MCF 10A (cell line): ENCODE measurements at regions not wholly inside any gene's neighbourhood (a gene's known extent, or its start where the extent isn't known, plus 50 kb on each side); places are given as distances from the start of the nearest gene placed in this dataset.

Experiments used
- BruUV-seq: library from RNA; stranded (reverse); fragments of 400-500 nt; replicated peaks from 2 replicates; lab custom pipeline; 2021; lab: Mats Ljungman, UMichigan
- CTCF ChIA-PET: fragments of 300-600 bp; sonication (Branson Sonifier 250); formaldehyde crosslinking; extraction: SDS; loops from one replicate; lab custom pipeline; 2021; ENCODE audit warnings: antibody characterized with exemption, inconsistent platforms; lab: Yijun Ruan, JAX
- POLR2A ChIA-PET: fragments of 300-600, 350-650 bp; sonication (Branson Sonifier 250); formaldehyde crosslinking; extraction: SDS; loops from one replicate; lab custom pipeline; 2020; ENCODE audit warnings: antibody characterized with exemption, inconsistent platforms; lab: Yijun Ruan, JAX
- DNase-seq: peaks from one replicate; pipeline ENCODE4 v3.0.0-alpha.2; 2018; ENCODE audit not compliant: unreplicated experiment
- H3K27ac Mint-ChIP-seq: one replicate; pipeline ENCODE4 v1.8.0; 2022; ENCODE audit warnings: mild to moderate bottlenecking, low read depth, mixed read lengths; ENCODE audit not compliant: unreplicated experiment
- H3K27me3 Mint-ChIP-seq: one replicate; pipeline ENCODE4 v1.8.0; 2022; ENCODE audit warnings: mixed read lengths; ENCODE audit not compliant: insufficient read depth, unreplicated experiment
- H3K36me3 Mint-ChIP-seq: one replicate; pipeline ENCODE4 v1.8.0; 2022; ENCODE audit warnings: mild to moderate bottlenecking, moderate library complexity, mixed read lengths; ENCODE audit not compliant: insufficient read depth, unreplicated experiment
- H3K4me1 Mint-ChIP-seq: one replicate; pipeline ENCODE4 v1.8.0; 2022; ENCODE audit warnings: mixed read lengths; ENCODE audit not compliant: insufficient read depth, unreplicated experiment
- H3K4me3 Mint-ChIP-seq: one replicate; pipeline ENCODE4 v1.8.0; 2022; ENCODE audit warnings: mild to moderate bottlenecking, moderate library complexity, mixed read lengths; ENCODE audit not compliant: unreplicated experiment
- H3K9me3 Mint-ChIP-seq: one replicate; pipeline ENCODE4 v1.8.0; 2022; ENCODE audit warnings: mixed read lengths; ENCODE audit not compliant: unreplicated experiment
- intact Hi-C: fragments of 100-400 bp; cut with micrococcal nuclease; formaldehyde crosslinking; loops from 2 replicates; pipeline ENCODE4 v1.14.1; 2022
- TF ChIP-seq, protein P1 (sequence below): fragments of 200-600 bp; IDR thresholded peaks from one replicate; pipeline ENCODE4 v1.8.0; 2022; ENCODE audit warnings: antibody characterized with exemption, mild to moderate bottlenecking; ENCODE audit not compliant: unreplicated experiment

DNA sequence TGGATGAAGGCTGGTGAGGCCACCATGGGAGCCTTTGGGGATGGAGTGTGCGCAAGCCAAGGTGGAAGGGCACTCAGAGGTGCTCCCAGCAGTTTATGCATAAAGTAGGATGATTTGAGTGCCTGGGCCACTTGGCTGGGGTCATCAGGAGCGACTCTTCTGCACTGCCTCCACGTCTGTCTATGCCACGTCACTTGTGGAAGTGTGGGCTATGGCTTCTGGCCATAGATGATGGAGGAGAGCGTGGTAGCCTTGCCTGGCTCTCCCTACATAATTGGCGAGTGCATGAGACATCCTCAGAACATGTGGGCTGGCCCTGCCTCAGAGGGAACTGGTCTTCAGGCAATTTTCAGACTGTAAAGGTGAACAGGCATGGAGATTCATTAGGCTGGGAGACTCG, 182.9 kb downstream of the TEX29 start:
- ChIA-PET POLR2A (interaction anchor here (0.5 kb wide), 1 partner anchor 53 kb away, joined by 3 read pairs; no protein-coding TSS in a partner anchor), CTCF (interaction anchor here (1.5 kb wide), 1 partner anchor 29 kb away, joined by 4 read pairs; no protein-coding TSS in a partner anchor)

DNA sequence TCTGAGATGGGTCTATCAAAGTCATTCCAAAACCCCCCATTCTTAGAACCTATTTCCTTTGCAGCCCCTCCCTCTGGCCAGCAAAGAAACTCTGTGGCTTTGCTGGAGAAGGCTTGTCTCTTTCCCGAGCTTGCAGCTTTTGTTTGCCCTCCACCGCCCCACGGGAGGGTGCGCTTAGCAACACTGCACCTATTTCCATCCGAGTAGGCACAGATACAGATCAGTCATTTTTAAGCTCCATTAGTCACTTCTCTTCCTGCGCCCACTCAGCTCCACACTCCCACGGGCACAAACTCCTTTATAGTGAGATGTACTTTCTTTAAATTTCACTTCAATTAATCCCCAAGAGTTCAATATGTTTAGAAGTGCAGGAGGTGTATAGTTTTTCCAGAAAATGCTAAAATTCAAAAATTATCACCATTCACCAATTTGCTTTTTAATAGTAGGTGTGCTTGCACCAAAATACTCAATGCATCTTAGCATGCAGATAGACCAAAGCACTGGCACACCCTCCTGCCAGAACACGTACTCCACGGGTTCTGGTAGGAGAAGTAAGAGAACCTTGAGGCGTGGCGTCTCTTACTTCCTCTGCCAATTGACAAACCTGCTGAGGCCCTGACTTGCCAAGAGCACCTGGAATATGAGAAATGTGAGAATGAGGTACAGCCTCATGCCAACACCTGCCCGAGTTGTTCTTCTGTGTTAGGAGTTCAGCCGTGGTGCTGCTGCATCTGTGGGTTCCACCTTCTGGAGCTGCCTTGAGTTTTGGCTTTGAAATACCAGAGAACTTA, 183.7 kb downstream of the TEX29 start:
- Mint-ChIP-seq H3K4me1 (no peaks in the 10 kb centered on the region), H3K36me3 (no peaks in the 10 kb centered on the region), H3K9me3 (peaks cover 20% of the 10 kb centered on the region), H3K27ac (no peak overlapping the region), H3K27me3 (no peaks in the 10 kb centered on the region), H3K4me3 (no peak overlapping the region)
- no TSS peak for BruUV-seq
- intact Hi-C loops: no loop called here
- DNase-seq: no peak
- CTCF ChIA-PET: interaction anchor here (1.5 kb wide), 1 partner anchor 30 kb away, joined by 4 read pairs; no protein-coding TSS in a partner anchor
- POLR2A ChIA-PET: interaction anchor here (0.5 to 0.6 kb wide), 2 partner anchors 51 to 53 kb away, joined by 3 read pairs; no protein-coding TSS in a partner anchor
- TF ChIP-seq, protein P1, sequence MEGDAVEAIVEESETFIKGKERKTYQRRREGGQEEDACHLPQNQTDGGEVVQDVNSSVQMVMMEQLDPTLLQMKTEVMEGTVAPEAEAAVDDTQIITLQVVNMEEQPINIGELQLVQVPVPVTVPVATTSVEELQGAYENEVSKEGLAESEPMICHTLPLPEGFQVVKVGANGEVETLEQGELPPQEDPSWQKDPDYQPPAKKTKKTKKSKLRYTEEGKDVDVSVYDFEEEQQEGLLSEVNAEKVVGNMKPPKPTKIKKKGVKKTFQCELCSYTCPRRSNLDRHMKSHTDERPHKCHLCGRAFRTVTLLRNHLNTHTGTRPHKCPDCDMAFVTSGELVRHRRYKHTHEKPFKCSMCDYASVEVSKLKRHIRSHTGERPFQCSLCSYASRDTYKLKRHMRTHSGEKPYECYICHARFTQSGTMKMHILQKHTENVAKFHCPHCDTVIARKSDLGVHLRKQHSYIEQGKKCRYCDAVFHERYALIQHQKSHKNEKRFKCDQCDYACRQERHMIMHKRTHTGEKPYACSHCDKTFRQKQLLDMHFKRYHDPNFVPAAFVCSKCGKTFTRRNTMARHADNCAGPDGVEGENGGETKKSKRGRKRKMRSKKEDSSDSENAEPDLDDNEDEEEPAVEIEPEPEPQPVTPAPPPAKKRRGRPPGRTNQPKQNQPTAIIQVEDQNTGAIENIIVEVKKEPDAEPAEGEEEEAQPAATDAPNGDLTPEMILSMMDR: no peak

More for the DNA sequence above, 182.9 kb downstream of the TEX29 start:
- no TSS peak for BruUV-seq
- Mint-ChIP-seq H3K27ac (no peak overlapping the region), H3K36me3 (no peaks in the 10 kb centered on the region), H3K4me3 (no peak overlapping the region), H3K4me1 (no peaks in the 10 kb centered on the region), H3K9me3 (peaks cover 17% of the 10 kb centered on the region), H3K27me3 (no peaks in the 10 kb centered on the region)
- intact Hi-C loops: no loop called here
- TF ChIP-seq, protein P1: no peak
- DNase-seq: no peak

DNA sequence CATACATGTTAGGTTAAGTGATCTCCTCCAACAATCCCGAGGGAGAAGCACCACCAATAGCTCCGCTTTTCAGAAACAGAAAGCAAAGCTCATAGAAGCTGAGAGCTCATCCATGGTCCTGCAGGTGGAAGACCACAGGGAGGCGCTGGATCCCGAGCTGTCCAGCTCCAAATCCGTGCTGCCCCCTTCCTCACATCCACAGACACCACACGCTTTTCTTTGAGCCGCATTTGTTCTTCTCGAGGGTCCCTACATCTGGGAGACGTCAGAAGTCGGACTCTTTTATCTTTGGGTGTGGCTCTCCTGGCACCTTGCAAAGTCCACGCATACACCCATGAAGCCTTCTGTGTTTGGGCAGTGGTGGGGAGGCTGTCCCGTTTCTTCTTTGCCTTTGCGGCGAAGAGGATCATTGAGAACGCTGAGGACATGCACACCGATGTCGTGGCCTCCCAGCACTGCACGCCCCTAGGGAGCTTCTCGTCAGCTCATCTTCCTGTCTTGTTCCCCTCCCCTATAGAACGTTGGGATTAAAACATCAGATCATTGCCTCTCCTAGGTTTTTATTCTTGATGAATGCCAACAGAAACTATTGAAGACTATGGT, 184.8 kb downstream of the TEX29 start:
- CTCF ChIA-PET: interaction anchor here (0.6 kb wide), 2 partner anchors 21 to 459 kb away, joined by 3 to 4 read pairs; no protein-coding TSS in a partner anchor
- BruUV-seq: no TSS peak
- intact Hi-C loops: no loop called here
- TF ChIP-seq, protein P1: no peak
- no peaks in the 10 kb centered on the region for H3K4me1 Mint-ChIP-seq
- DNase-seq: no peak
- POLR2A ChIA-PET: no interaction called here
- H3K9me3 Mint-ChIP-seq: peaks cover 30% of the 10 kb centered on the region
- H3K27me3 Mint-ChIP-seq: no peaks in the 10 kb centered on the region
- H3K36me3 Mint-ChIP-seq: no peaks in the 10 kb centered on the region
- H3K4me3 Mint-ChIP-seq: no peak overlapping the region
- H3K27ac Mint-ChIP-seq: no peak overlapping the region

DNA sequence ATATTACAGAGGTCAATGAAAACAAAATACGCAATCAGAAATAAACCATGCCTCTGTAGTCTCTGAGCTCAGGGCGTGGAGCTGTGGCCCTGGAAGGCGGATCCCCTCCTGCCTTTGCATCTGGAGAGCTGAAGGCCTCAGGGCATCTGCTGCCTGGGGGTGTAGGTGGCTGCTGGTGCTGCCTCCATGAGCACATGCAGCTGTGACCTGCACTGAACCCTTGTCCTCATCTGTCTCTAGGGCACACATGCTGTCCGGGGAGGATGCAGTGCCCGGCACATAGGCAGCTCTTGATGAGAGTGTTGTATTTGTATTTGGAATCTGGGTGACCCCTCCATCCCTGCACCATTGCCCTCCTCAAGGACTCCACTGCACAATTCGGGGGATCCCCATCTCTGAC, 185.7 kb downstream of the TEX29 start:
- ChIA-PET CTCF (interaction anchor here (0.6 kb wide), 1 partner anchor 152 kb away, joined by 4 read pairs; no protein-coding TSS in a partner anchor), POLR2A (no interaction called here)
- Mint-ChIP-seq H3K36me3 (no peaks in the 10 kb centered on the region), H3K27ac (no peak overlapping the region), H3K27me3 (no peaks in the 10 kb centered on the region), H3K4me3 (no peak overlapping the region), H3K9me3 (peaks cover 25% of the 10 kb centered on the region), H3K4me1 (no peaks in the 10 kb centered on the region)
- TF ChIP-seq, protein P1: no peak
- BruUV-seq: no TSS peak
- DNase-seq: no peak
- intact Hi-C loops: no loop called here
